ENCODE measurements at regions not wholly inside any gene's neighbourhood (a gene's known extent, or its start where the extent isn't known, plus 50 kb on each side); places are given as distances from the start of the nearest gene placed in this dataset.

DNA sequence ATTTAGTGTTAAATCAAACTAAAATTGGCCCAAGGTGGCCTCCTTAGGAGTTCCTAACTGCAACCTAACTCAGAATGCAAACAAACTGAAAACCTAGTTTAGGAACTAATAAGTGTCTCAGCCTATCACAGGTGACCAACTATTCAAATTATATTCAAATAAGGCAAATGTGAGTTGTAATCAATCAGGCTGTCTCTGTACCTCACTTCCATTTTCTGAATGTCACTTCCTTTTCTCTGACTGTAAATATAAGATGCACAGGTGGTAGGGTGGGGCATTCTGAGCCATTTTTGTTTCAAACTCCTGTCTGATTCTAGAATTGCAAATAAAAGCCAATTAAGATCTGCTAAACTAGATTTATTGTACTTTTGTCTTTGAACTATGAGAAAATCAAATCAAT lies 401.5 kb downstream of the PPP3CA start (continued):
- TF ChIP-seq, protein P1, sequence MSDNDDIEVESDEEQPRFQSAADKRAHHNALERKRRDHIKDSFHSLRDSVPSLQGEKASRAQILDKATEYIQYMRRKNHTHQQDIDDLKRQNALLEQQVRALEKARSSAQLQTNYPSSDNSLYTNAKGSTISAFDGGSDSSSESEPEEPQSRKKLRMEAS (IDR thresholded peaks at IDR 0.05; ENCODE audit: low read depth) = no peak
- TF ChIP-seq FOXM1 (IDR thresholded peaks at IDR 0.05; ENCODE audit: low read depth) = no peak
- TF ChIP-seq, protein P2, sequence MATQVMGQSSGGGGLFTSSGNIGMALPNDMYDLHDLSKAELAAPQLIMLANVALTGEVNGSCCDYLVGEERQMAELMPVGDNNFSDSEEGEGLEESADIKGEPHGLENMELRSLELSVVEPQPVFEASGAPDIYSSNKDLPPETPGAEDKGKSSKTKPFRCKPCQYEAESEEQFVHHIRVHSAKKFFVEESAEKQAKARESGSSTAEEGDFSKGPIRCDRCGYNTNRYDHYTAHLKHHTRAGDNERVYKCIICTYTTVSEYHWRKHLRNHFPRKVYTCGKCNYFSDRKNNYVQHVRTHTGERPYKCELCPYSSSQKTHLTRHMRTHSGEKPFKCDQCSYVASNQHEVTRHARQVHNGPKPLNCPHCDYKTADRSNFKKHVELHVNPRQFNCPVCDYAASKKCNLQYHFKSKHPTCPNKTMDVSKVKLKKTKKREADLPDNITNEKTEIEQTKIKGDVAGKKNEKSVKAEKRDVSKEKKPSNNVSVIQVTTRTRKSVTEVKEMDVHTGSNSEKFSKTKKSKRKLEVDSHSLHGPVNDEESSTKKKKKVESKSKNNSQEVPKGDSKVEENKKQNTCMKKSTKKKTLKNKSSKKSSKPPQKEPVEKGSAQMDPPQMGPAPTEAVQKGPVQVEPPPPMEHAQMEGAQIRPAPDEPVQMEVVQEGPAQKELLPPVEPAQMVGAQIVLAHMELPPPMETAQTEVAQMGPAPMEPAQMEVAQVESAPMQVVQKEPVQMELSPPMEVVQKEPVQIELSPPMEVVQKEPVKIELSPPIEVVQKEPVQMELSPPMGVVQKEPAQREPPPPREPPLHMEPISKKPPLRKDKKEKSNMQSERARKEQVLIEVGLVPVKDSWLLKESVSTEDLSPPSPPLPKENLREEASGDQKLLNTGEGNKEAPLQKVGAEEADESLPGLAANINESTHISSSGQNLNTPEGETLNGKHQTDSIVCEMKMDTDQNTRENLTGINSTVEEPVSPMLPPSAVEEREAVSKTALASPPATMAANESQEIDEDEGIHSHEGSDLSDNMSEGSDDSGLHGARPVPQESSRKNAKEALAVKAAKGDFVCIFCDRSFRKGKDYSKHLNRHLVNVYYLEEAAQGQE (IDR thresholded peaks at IDR 0.05; ENCODE audit: low read depth, low read length) = no peak
- TF ChIP-seq MXI1 (IDR thresholded peaks at IDR 0.05; ENCODE audit: low read depth, low read length) = no peak

DNA sequence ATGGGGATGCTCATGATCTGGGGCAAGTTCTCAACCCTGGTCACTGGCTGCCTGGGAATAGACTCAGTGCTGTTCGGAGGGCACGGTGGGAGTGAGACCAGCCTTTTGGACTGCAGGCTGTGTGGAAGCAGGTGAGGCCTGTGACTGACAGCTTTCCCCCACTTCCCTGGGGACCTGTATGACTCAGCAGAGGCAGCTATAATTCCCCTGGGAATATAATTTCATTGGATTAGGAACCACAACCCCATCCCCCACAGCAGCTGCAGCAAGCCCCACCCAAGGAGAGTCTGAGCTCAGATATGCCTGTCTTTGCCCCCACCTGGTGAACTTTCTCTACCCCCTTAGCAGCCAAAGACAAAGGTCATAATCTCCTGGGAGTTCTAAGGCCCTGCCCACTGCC lies 408.6 kb downstream of the PPP3CA start:
- no peak for DNase-seq

More for the DNA sequence above, 408.6 kb downstream of the PPP3CA start:
- Histone ChIP-seq H3K27me3 (ENCODE audit: insufficient read depth) (no peaks in the 10 kb centered on the region), H3K9ac (no peak overlapping the region), H3K4me1 (ENCODE audit: control insufficient read depth in 1 of 2, insufficient read depth in 2 of 2, low read depth in 1 of 2, low read length in 1 of 2) (no peaks in the 10 kb centered on the region), H3K9me3 (no peaks in the 10 kb centered on the region), H2AFZ (ENCODE audit: low read depth) (no peak overlapping the region), H3K79me2 (ENCODE audit: insufficient read depth) (no peaks in the 10 kb centered on the region), H3K9me2 (no peaks in the 10 kb centered on the region), H3F3A (replicated peaks; ENCODE audit: insufficient read depth) (no peaks in the 10 kb centered on the region), H3K4me2 (no peak overlapping the region), H3K4me3 (ENCODE audit: low read depth in 2 of 2, low read length in 1 of 2) (no peak overlapping the region), H4K20me1 (ENCODE audit: insufficient read depth) (no peaks in the 10 kb centered on the region), H3K36me3 (replicated peaks in 1 of 2; ENCODE audit: control insufficient read depth in 1 of 2, insufficient read depth in 2 of 2, low read length in 1 of 2) (no peaks in the 10 kb centered on the region), H3K27ac (ENCODE audit: low read depth in 2 of 2, low read length in 1 of 2) (no peak overlapping the region)
- WGBS (ENCODE audit: low lambda C conversion rate) = 80% methylated on average over 1 of the region's 2 CpGs
- ChIA-PET CTCF (no interaction called here), POLR2A (no interaction called here)
- no peak for TF ChIP-seq MEF2A (IDR thresholded peaks at IDR 0.05; ENCODE audit: borderline replicate concordance, low read depth)
- no peak for TF ChIP-seq NFIC (IDR thresholded peaks at IDR 0.05; ENCODE audit: borderline replicate concordance)
- no peak for TF ChIP-seq CHD2 (IDR thresholded peaks at IDR 0.05; ENCODE audit: low read length, partially characterized antibody)
- no peak for TF ChIP-seq RFX5 (IDR thresholded peaks at IDR 0.05; ENCODE audit: low read length)
- TF ChIP-seq GATA2 (CRISPR knock-in tag; IDR thresholded peaks at IDR 0.05) = no peak
- TF ChIP-seq EP300 (IDR thresholded peaks at IDR 0.05; ENCODE audit: borderline replicate concordance in 1 of 2, low read depth in 1 of 2, low read length in 1 of 2) = no peak
- TF ChIP-seq POLR2AphosphoS5 (IDR thresholded peaks at IDR 0.05; ENCODE audit: low read depth, low read length) = no peak
- no peak for TF ChIP-seq FOSL2 (IDR thresholded peaks at IDR 0.05; ENCODE audit: borderline replicate concordance, low read depth)
- no peak for TF ChIP-seq FOXJ3 (CRISPR knock-in tag; IDR thresholded peaks at IDR 0.05)
- TF ChIP-seq, protein P3, sequence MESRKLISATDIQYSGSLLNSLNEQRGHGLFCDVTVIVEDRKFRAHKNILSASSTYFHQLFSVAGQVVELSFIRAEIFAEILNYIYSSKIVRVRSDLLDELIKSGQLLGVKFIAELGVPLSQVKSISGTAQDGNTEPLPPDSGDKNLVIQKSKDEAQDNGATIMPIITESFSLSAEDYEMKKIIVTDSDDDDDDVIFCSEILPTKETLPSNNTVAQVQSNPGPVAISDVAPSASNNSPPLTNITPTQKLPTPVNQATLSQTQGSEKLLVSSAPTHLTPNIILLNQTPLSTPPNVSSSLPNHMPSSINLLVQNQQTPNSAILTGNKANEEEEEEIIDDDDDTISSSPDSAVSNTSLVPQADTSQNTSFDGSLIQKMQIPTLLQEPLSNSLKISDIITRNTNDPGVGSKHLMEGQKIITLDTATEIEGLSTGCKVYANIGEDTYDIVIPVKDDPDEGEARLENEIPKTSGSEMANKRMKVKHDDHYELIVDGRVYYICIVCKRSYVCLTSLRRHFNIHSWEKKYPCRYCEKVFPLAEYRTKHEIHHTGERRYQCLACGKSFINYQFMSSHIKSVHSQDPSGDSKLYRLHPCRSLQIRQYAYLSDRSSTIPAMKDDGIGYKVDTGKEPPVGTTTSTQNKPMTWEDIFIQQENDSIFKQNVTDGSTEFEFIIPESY (IDR thresholded peaks at IDR 0.05; ENCODE audit: borderline replicate concordance, low read depth) = no peak
- TF ChIP-seq JUND (IDR thresholded peaks at IDR 0.05) = no peak
- TF ChIP-seq EZH2phosphoT487 (IDR thresholded peaks at IDR 0.05; ENCODE audit: borderline replicate concordance, low read depth) = no peak
- TF ChIP-seq ELF1 (IDR thresholded peaks at IDR 0.05) = no peak

Measured in SK-N-SH (cell line).